Body of pancreas (tissue), 4 donors: ENCODE measurements at regions not wholly inside any gene's neighbourhood (a gene's known extent, or its start where the extent isn't known, plus 50 kb on each side); places are given as distances from the start of the nearest gene placed in this dataset.

Source experiments
- POLR2A ChIP-seq, 3 donors: fragments of 450-650 bp; IDR thresholded peaks; one replicate each; pipeline ENCODE4 v1.6.1; 2016; ENCODE audit warnings: antibody characterized with exemption in 3 of 3, mild to moderate bottlenecking in 2 of 3
- TF ChIP-seq, protein P1 (sequence below), 7 experiments: fragments of 450-650 bp in 4 of 7; fragments of 200-600 bp in 3 of 7; sonication (generic) in 3 of 7; IDR thresholded peaks; one replicate each; pipeline ENCODE4 v1.5.1; 2016 to 2019; ENCODE audit warnings: antibody characterized with exemption in 7 of 7

DNA sequence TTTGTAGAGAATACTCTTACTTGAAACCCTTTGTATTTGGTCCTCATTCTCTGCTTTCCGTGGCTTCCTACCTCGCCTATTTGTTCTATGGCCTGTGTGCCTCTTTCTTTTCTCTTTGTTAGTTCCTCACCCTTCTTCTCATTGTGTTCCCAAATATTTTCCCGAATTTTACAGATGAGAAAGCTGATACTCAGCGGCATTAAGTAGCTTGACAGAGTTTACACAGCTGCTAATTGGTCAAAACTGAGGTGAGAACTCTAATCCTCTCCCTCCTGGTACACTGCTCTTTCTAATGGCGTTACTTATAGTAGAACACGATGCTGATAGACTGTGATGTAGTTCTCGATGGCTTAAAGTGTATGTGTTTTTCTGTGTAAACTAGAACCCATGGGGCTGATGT, 80.7 kb upstream of the HDAC9 start:
- no peak for TF ChIP-seq POLR2A (IDR thresholded peaks at IDR 0.05)
- TF ChIP-seq, protein P1, sequence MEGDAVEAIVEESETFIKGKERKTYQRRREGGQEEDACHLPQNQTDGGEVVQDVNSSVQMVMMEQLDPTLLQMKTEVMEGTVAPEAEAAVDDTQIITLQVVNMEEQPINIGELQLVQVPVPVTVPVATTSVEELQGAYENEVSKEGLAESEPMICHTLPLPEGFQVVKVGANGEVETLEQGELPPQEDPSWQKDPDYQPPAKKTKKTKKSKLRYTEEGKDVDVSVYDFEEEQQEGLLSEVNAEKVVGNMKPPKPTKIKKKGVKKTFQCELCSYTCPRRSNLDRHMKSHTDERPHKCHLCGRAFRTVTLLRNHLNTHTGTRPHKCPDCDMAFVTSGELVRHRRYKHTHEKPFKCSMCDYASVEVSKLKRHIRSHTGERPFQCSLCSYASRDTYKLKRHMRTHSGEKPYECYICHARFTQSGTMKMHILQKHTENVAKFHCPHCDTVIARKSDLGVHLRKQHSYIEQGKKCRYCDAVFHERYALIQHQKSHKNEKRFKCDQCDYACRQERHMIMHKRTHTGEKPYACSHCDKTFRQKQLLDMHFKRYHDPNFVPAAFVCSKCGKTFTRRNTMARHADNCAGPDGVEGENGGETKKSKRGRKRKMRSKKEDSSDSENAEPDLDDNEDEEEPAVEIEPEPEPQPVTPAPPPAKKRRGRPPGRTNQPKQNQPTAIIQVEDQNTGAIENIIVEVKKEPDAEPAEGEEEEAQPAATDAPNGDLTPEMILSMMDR (IDR thresholded peaks at IDR 0.05), result no peak
